ENCODE measurements at regions not wholly inside any gene's neighbourhood (a gene's known extent, or its start where the extent isn't known, plus 50 kb on each side); places are given as distances from the start of the nearest gene placed in this dataset.

DNA sequence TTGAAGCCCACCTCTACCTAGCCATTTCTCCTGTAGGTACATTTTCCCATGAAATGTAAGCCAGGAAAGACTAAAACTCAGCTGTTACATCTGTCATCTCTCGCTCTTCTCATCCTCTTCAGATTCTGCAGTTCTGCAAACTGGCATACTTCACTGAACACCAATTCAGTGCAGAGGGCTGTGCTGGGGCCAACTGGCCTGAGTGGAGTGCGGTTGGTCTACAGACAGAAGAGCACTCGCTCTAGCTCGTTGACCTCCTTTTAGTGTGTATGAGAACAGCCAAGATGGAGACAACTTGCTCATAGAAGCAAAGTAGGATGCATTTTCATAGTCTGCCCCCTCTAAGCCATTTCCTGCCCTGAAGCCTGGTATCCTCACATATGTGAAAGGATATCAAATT is 862.6 kb downstream of the BCL11A start:
- peaks cover 15% of the 10 kb centered on the region for H3K9me3 Mint-ChIP-seq
- no peaks in the 10 kb centered on the region for H3K36me3 Mint-ChIP-seq (ENCODE audit: low read depth)
- H3K4me1 Mint-ChIP-seq (ENCODE audit: low read depth) = no peaks in the 10 kb centered on the region
- H3K4me3 Mint-ChIP-seq = no peak overlapping the region
- no peak overlapping the region for H3K27ac Mint-ChIP-seq
- no peaks in the 10 kb centered on the region for H3K27me3 Mint-ChIP-seq

DNA sequence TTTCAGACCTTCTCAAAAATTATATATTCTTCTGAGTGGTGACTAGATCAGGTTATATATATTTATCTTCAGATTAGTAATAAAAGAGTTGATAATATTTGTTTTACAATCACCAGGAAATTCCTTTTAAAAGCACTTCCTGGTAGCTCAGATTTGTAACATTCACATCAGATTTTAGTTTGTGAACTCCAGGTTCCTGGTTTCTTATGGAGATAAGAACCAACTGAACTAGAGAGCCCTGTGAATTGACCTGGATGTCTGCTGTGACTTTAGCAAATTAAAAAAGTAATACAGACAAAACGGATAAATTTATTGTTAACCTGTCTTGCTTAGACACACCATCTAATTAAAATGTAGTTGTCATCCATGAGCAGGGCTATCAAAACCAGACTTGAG is 868.7 kb downstream of the BCL11A start:
- H3K4me3 Mint-ChIP-seq = no peak overlapping the region
- H3K36me3 Mint-ChIP-seq (ENCODE audit: low read depth) = no peaks in the 10 kb centered on the region
- H3K9me3 Mint-ChIP-seq = peaks cover 9% of the 10 kb centered on the region
- no peak overlapping the region for H3K27ac Mint-ChIP-seq
- H3K27me3 Mint-ChIP-seq = peaks cover 5% of the 10 kb centered on the region
- no peaks in the 10 kb centered on the region for H3K4me1 Mint-ChIP-seq (ENCODE audit: low read depth)

DNA sequence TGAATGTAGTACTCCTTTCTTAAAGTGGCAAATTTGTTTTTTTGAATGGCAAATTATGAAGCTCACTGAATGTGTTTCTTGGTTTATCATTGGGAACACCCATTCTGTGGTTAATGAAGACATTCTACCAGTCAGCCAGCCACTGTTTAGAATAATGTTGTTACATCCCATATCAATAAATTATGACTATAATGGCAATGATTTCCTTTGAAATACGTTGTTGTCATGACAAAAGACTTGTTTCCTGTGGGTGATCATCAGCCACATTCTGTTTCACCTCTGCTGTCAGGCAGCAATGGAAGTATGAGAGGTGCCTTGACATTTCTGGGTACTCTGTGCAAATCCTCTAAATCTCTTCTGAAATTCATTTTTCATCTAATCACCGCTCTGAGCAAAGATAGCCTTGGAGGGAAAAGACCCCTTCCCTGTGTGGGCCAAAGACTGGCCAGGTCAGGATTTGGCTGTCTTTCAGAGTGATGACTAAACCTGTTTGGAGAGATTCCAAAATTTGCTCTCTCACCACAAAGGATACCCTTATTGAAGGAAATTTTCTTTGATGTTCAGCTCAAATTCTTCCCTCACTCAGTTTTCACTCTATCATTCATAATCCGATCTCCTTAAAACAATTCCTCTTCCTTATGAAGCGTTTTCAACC is 869.2 kb downstream of the BCL11A start:
- no peaks in the 10 kb centered on the region for H3K4me1 Mint-ChIP-seq (ENCODE audit: low read depth)
- no peak overlapping the region for H3K27ac Mint-ChIP-seq

DNA sequence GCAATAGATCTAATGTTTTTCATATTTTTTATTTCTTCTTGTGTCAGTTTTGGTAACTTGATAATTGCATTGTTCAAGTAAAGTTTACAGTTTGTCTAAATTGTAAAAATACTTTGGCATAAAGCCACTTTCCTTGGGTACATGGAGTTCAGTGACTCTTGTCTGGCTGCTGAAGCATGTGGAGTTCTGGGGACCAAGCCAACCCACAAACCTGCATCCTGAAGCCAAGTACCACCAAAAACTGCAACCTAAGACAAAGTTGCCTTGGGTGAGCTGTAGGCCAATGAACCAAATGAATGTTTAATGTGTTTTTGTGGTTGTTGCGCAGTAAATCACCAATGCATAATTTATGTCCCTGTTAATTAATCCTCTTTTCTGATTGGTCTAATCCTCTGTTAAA is 872.6 kb downstream of the BCL11A start:
- H3K27me3 Mint-ChIP-seq = peaks cover 5% of the 10 kb centered on the region
- no peaks in the 10 kb centered on the region for H3K36me3 Mint-ChIP-seq (ENCODE audit: low read depth)
- H3K9me3 Mint-ChIP-seq = peaks cover 4% of the 10 kb centered on the region
- H3K4me1 Mint-ChIP-seq (ENCODE audit: low read depth) = no peaks in the 10 kb centered on the region
- H3K27ac Mint-ChIP-seq = no peak overlapping the region
- H3K4me3 Mint-ChIP-seq = no peak overlapping the region

More for the DNA sequence above, 869.2 kb downstream of the BCL11A start:
- H3K36me3 Mint-ChIP-seq (ENCODE audit: low read depth) = no peaks in the 10 kb centered on the region
- H3K9me3 Mint-ChIP-seq = peaks cover 9% of the 10 kb centered on the region
- H3K27me3 Mint-ChIP-seq = peaks cover 5% of the 10 kb centered on the region
- H3K4me3 Mint-ChIP-seq = no peak overlapping the region

DNA sequence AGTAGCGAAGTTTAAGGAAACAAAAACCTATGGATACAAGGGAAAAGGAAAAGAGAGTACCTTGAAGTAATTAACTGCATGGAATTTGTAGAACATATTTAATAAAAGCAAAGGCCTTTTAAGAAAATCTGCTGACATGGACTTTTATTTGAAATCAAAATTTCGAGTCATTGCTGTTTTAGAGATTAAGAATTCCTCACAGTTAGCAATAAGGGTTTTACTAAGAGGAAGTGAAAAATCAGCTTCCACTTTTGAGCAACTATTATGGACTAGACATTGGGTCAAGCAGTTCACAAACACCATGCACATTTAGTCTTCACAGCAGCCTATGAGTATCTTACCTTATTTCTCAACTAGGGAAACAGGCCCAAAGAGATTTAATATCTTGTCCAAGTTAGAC is 876.3 kb downstream of the BCL11A start:
- Mint-ChIP-seq H3K4me1 (ENCODE audit: low read depth) (no peaks in the 10 kb centered on the region), H3K27ac (no peak overlapping the region), H3K27me3 (no peaks in the 10 kb centered on the region), H3K9me3 (no peaks in the 10 kb centered on the region), H3K36me3 (ENCODE audit: low read depth) (no peaks in the 10 kb centered on the region), H3K4me3 (no peak overlapping the region)

DNA sequence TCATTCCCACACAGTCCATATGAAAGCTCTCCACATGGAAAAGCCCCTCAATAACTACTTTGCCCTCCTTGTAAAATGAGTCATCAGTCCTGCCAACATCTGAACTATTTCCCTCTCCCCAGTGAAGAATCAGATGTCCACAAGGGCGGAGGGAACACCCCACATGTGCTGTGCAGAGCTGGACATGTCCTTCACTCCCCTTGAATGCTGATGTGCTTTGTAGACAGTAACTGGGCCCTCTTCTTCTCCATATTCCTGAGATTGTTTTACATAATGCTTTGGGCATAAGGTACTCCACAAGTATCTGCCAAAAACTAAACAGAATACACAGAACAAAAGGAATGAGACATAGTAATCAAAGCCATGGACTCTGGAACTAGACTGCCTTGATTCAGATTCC is 879.4 kb downstream of the BCL11A start:
- Mint-ChIP-seq H3K27me3 (no peaks in the 10 kb centered on the region), H3K4me3 (no peak overlapping the region), H3K36me3 (ENCODE audit: low read depth) (no peaks in the 10 kb centered on the region), H3K27ac (no peak overlapping the region), H3K4me1 (ENCODE audit: low read depth) (no peaks in the 10 kb centered on the region), H3K9me3 (no peaks in the 10 kb centered on the region)

DNA sequence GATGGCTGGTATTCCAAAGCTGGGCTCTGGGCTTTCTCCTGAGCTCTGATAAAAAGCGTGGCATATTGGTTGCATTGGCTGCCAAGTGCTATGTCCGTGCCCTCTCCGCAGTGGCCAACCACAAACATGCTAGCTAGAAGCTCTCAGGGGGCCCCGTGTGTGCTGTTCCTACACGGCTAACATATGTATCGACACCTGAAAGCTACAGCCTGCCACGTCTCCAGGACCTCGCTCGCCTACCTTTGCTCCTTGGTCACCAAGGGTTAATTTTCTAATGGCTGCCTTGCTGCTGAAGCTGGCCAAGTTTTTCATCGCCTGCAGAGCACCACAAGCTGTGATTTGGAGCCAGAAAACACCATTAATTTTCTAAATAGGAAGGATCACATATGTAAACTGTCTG is 888.4 kb downstream of the BCL11A start:
- no peaks in the 10 kb centered on the region for H3K9me3 Mint-ChIP-seq
- no peak overlapping the region for H3K4me3 Mint-ChIP-seq
- no peaks in the 10 kb centered on the region for H3K4me1 Mint-ChIP-seq (ENCODE audit: low read depth)
- H3K27me3 Mint-ChIP-seq = no peaks in the 10 kb centered on the region
- no peak overlapping the region for H3K27ac Mint-ChIP-seq
- H3K36me3 Mint-ChIP-seq (ENCODE audit: low read depth) = no peaks in the 10 kb centered on the region

DNA sequence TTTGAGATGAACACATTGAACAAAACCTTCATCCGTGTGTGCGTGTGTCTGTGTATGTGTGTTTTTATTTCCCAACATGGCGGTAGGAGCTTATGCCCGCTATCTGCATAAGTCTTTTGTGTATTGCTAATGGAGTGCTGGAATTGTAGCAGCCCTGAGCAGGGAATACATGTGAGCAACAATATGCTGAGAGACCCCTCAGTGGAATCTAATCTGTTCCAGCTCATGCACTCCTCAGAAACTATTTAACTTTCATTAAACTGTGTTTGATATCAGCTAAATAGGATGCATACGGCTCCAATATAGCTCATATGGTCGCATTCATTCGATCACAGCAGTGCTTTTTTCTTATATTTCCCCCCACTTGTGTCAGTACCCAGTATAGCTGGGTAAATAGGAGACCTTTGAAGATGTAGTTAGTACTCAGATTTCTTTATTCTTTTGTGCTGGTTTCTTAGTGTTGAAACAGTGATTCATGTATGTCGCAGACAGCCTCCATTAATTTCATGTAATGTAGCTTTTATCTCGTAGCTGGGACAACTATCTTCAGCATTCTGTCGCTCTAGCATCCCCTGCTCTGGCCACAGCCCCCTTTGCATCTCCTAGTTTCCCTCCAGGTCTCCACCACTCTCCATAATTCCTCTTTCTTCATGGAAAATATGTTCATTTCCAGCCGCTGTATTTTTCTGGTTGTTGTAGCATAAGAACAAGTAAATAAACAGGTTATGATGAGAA is 891.2 kb downstream of the BCL11A start:
- no peaks in the 10 kb centered on the region for H3K9me3 Mint-ChIP-seq
- H3K36me3 Mint-ChIP-seq (ENCODE audit: low read depth) = no peaks in the 10 kb centered on the region
- H3K27ac Mint-ChIP-seq = no peak overlapping the region
- H3K27me3 Mint-ChIP-seq = no peaks in the 10 kb centered on the region
- H3K4me1 Mint-ChIP-seq (ENCODE audit: low read depth) = no peaks in the 10 kb centered on the region
- H3K4me3 Mint-ChIP-seq = no peak overlapping the region

DNA sequence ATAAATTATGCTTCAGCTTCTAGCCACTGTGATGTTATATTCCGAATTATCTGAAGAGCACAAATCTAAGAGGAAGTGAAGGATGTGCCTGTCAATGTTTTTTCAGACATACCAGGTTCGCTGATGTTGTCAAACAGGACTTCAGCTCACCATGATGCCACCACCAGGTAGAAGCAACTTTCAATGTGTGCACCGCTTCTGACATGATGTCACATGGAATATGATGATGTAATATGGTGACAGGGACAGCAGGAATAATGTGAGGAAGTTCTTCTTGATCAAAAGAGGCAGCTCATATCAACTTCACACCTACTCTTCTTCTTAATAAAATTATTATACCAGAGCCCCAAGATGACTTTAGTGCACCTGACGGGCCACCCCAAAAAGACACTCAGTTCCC is 893.2 kb downstream of the BCL11A start:
- Mint-ChIP-seq H3K9me3 (no peaks in the 10 kb centered on the region), H3K4me1 (ENCODE audit: low read depth) (no peaks in the 10 kb centered on the region), H3K27ac (no peak overlapping the region), H3K27me3 (no peaks in the 10 kb centered on the region), H3K4me3 (no peak overlapping the region), H3K36me3 (ENCODE audit: low read depth) (no peaks in the 10 kb centered on the region)

DNA sequence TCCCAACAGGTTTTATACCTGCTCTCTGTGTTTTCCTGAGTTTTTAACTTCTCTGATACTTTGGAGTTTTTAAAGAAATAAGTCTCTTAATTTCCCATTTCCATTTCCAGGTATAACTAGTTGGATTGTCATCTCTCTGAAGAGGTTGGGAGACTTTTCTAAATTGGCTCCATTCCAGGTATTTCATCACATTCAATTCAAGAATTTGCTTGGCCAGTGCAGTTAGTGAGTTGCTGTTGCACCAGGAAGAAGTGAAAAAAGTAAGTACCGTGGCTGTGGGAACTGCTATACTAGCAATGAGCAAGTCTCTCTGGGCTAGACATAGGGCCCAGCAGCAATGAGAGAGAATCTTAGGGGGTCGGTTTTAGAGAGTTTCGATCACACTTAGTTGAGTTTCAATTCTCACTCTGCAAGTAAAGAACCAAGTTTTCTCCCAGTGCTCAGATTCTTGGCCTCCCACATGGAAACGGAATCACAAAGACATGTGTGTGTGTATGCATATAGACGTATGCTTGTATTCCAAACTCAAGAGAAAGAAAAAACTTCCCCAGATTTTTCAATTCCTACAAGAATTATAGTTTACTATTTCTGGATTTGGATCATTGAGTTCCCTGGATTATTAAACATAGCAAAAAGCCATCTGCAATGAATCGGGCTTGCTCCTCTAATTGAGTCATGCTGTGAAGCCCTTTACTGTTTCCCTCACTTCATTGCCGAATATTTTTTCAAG is 894.4 kb downstream of the BCL11A start:
- Mint-ChIP-seq H3K9me3 (no peaks in the 10 kb centered on the region), H3K27me3 (no peaks in the 10 kb centered on the region), H3K27ac (no peak overlapping the region), H3K4me1 (ENCODE audit: low read depth) (no peaks in the 10 kb centered on the region), H3K36me3 (ENCODE audit: low read depth) (no peaks in the 10 kb centered on the region), H3K4me3 (no peak overlapping the region)

DNA sequence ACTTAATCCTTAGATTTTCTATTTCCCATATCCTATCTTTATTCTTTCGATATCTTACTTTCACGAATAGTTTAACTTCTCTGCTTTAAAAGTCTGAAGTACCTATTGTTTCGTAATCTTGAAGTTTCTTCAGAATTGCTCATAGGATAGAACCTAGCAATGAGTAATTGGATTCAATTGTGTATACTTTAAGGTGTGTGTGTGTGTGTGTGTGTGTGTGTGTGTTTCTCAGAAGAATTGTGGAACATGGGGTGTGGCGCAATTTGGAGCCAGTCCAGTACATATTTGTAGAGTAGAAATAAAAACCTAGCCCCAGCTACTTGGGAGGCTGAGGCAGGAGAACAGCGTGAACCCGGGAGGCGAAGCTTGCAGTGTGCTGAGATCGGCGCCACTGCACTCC is 897.6 kb downstream of the BCL11A start:
- no peak overlapping the region for H3K27ac Mint-ChIP-seq

DNA sequence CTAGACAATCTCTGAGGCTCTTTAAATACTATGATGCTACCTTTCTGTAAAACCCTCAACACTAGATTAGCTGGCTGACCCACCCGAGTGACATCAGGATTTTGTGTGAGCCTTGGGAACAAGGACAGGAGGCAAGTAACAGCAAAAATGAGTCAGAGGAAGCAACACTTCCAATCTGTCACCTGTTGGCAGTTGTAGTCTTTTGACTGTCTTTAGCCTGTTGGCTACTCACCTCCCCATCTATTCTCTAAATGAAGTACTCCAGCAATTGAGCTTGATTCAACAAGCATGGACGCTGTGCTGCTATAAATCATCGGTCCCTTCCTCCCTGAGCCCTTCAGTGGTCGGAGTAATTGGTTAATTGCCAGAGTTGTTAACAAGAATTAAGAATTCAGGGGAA is 898.7 kb downstream of the BCL11A start:
- Mint-ChIP-seq H3K27me3 (no peaks in the 10 kb centered on the region), H3K9me3 (no peaks in the 10 kb centered on the region), H3K4me3 (no peak overlapping the region), H3K4me1 (ENCODE audit: low read depth) (no peaks in the 10 kb centered on the region), H3K27ac (no peak overlapping the region), H3K36me3 (ENCODE audit: low read depth) (no peaks in the 10 kb centered on the region)

More for the DNA sequence above, 897.6 kb downstream of the BCL11A start:
- no peaks in the 10 kb centered on the region for H3K4me1 Mint-ChIP-seq (ENCODE audit: low read depth)
- no peaks in the 10 kb centered on the region for H3K36me3 Mint-ChIP-seq (ENCODE audit: low read depth)
- H3K9me3 Mint-ChIP-seq = no peaks in the 10 kb centered on the region
- H3K4me3 Mint-ChIP-seq = no peak overlapping the region
- no peaks in the 10 kb centered on the region for H3K27me3 Mint-ChIP-seq

DNA sequence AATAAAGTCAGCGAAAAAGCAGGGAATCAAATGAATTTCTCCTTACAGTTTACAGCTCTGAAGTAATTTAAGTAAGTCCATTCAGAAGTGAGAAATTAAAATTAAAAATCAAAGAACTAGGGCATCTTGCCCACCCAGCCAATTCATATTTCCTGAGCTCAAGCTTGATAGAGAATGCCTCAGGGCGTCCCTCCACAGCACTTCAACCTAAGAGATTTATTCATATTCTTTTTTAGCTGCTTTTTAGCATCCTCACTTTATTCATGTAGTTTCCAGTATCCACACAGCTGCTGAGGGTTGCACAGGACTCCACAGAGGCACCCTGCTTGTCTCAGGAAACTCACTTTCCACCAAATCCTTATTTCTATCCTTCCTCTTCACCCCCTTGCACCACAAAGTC is 900.3 kb downstream of the BCL11A start:
- H3K27me3 Mint-ChIP-seq = no peaks in the 10 kb centered on the region
- H3K4me3 Mint-ChIP-seq = no peak overlapping the region
- H3K4me1 Mint-ChIP-seq (ENCODE audit: low read depth) = no peaks in the 10 kb centered on the region
- H3K9me3 Mint-ChIP-seq = no peaks in the 10 kb centered on the region
- no peaks in the 10 kb centered on the region for H3K36me3 Mint-ChIP-seq (ENCODE audit: low read depth)
- H3K27ac Mint-ChIP-seq = no peak overlapping the region

DNA sequence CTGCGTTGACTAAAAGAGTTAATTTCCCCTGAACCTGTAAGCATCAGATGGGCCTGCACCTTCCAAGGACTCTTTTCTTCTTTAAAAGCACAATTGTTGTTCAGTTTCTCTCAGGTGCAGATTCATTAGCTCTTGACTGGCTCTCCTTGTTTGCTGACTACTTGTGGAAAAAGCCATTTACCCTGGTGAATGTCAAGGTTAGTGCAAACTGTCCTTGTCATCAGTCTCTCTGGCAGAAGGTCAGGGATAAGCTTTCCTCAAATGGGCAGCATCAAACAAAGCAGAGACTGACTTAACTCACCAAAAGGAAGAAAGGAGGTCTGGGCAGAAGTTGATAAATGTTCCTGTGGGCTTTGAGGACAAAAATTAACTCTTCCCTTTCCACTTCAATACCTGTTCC is 922.7 kb downstream of the BCL11A start:
- Mint-ChIP-seq H3K4me3 (no peak overlapping the region), H3K36me3 (ENCODE audit: low read depth) (no peaks in the 10 kb centered on the region), H3K4me1 (ENCODE audit: low read depth) (no peaks in the 10 kb centered on the region), H3K27ac (no peak overlapping the region), H3K9me3 (peaks cover 6% of the 10 kb centered on the region), H3K27me3 (no peaks in the 10 kb centered on the region)

DNA sequence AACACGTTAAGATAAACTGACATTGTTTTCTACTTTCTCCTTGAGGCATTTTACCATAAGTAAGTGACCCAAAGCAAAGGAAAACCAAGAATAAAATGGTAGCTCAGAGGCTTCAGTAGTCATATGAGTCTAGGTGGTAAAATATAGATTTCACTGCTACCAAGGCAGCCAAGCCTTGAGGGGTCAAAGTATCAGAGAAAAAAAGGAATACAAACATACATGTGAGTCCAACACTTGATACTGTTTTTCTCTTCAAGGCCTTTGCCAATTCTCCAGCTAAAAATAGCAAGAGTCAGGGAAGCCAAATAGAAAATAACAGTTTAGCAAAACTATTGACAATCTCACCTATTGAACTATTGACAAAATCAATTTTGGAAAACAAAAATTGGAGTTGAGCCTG is 925.9 kb downstream of the BCL11A start:
- peaks cover 6% of the 10 kb centered on the region for H3K9me3 Mint-ChIP-seq
- H3K36me3 Mint-ChIP-seq (ENCODE audit: low read depth) = no peaks in the 10 kb centered on the region
- H3K27ac Mint-ChIP-seq = no peak overlapping the region
- no peaks in the 10 kb centered on the region for H3K27me3 Mint-ChIP-seq
- H3K4me1 Mint-ChIP-seq (ENCODE audit: low read depth) = peaks cover under 1% of the 10 kb centered on the region
- no peak overlapping the region for H3K4me3 Mint-ChIP-seq
